ENCODE measurements at regions not wholly inside any gene's neighbourhood (a gene's known extent, or its start where the extent isn't known, plus 50 kb on each side); places are given as distances from the start of the nearest gene placed in this dataset.

- Histone ChIP-seq H3K27ac (ENCODE audit: insufficient read length, low read depth, low read length) (no peak overlapping the region), H3T11ph (ENCODE audit: low read length) (no peak overlapping the region), H3K23ac (ENCODE audit: insufficient read length, low read depth, low read length) (no peak overlapping the region), H3K4ac (ENCODE audit: low read depth, low read length) (no peak overlapping the region), H3K27me3 (ENCODE audit: insufficient read depth, low read length) (no peaks in the 10 kb centered on the region), H3K9ac (ENCODE audit: extremely low read depth, insufficient read length, low read length) (no peak overlapping the region), H2BK12ac (ENCODE audit: insufficient read length, low read depth, low read length) (no peak overlapping the region), H2BK20ac (ENCODE audit: low read depth, low read length, poor library complexity, severe bottlenecking) (no peak overlapping the region), H3K18ac (ENCODE audit: insufficient read length, low read depth, low read length) (no peak overlapping the region), H3K79me1 (ENCODE audit: insufficient read depth, low read depth, low read length, poor library complexity, severe bottlenecking) (no peaks in the 10 kb centered on the region), H3K79me2 (ENCODE audit: insufficient read depth, low read length) (no peaks in the 10 kb centered on the region), H4K5ac (ENCODE audit: insufficient read length, low read depth, low read length) (no peak overlapping the region), H2BK120ac (ENCODE audit: low read depth, low read length, poor library complexity, severe bottlenecking) (no peak overlapping the region), H4K20me1 (ENCODE audit: control insufficient read depth, insufficient read depth, insufficient read length) (no peaks in the 10 kb centered on the region), H2BK15ac (ENCODE audit: low read depth, low read length) (no peak overlapping the region), H2BK5ac (ENCODE audit: insufficient read length, low read length) (no peak overlapping the region), H4K91ac (ENCODE audit: insufficient read length, low read depth, low read length) (no peak overlapping the region), H3K23me2 (ENCODE audit: insufficient read length, low read depth, low read length, poor library complexity, severe bottlenecking) (no peaks in the 10 kb centered on the region), H3K4me2 (ENCODE audit: insufficient read depth, insufficient read length, low read length) (no peak overlapping the region), H3K14ac (ENCODE audit: insufficient read depth, low read length) (no peak overlapping the region), H3K9me3 (ENCODE audit: control insufficient read depth, low read depth, low read length) (no peaks in the 10 kb centered on the region), H2AK5ac (ENCODE audit: insufficient read length, low read length) (no peak overlapping the region), H3K4me1 (ENCODE audit: insufficient read depth, low read length) (no peaks in the 10 kb centered on the region), H3K56ac (ENCODE audit: insufficient read length, low read depth, low read length) (no peak overlapping the region), H2AFZ (ENCODE audit: low read length) (no peak overlapping the region), H4K8ac (replicated peaks; ENCODE audit: insufficient read length, low read depth, low read length) (no peak overlapping the region)
- H3K4me1 Mint-ChIP-seq, result peaks cover 10 to 11% of the 10 kb centered on the region in 2 experiments
- DNase-seq, result no peak
- H3K9me3 Mint-ChIP-seq, result peaks cover 5 to 7% of the 10 kb centered on the region in 2 experiments; a peak in 4 of 5 replicates
- no peak overlapping the region for H3K4me3 Mint-ChIP-seq
- WGBS (ENCODE audit: extremely low coverage, insufficient read length, low lambda C conversion rate), result no CpG with 5 or more reads among the region's 6 CpGs
- H3K27ac Mint-ChIP-seq, result no peak overlapping the region
- H3K27me3 Mint-ChIP-seq (ENCODE audit: low read depth), result no peaks in the 10 kb centered on the region
- TF ChIP-seq CTCF (conservative IDR thresholded peaks at IDR 0.05), result no peak
- H3K36me3 Mint-ChIP-seq (ENCODE audit: insufficient read depth in 1 of 3, low read depth in 3 of 3), result peaks cover 0 to 13% (median 4%) of the 10 kb centered on the region in 3 experiments; a peak in 3 of 7 replicates
These were observed 244.0 kb downstream of the SNAPC1 start for GRCh38 chr14:62006116-62006731.

Data from H9 (cell line).